HG03432 (cell line): ENCODE measurements at regions not wholly inside any gene's neighbourhood (a gene's known extent, or its start where the extent isn't known, plus 50 kb on each side); places are given as distances from the start of the nearest gene placed in this dataset.

Experiments
- ATAC-seq: cut with Tn5 transposase; IDR thresholded peaks from one replicate; pipeline ENCODE4 v1.9.1; 2021; ENCODE audit warnings: mild to moderate bottlenecking, moderate library complexity; ENCODE audit not compliant: unreplicated experiment

- ATAC-seq, result no peak
These were observed 437.9 kb downstream of the TCERG1L start for GRCh38 chr10:130873636-130874035.

- no peak for ATAC-seq
These were observed 436.4 kb downstream of the TCERG1L start for GRCh38 chr10:130875116-130875515.

GRCh38 chr10:130875897-130876472, 435.5 kb downstream of the TCERG1L start:
- no peak for ATAC-seq

- no peak for ATAC-seq
These were observed 434.4 kb downstream of the TCERG1L start for GRCh38 chr10:130877126-130877525.

- ATAC-seq, result no peak
These were observed 433.4 kb downstream of the TCERG1L start for GRCh38 chr10:130878131-130878530.

GRCh38 chr10:130882906-130883305, 428.6 kb downstream of the TCERG1L start:
- ATAC-seq, result no peak

GRCh38 chr10:130884456-130884855, 427.1 kb downstream of the TCERG1L start:
- ATAC-seq, result no peak

GRCh38 chr10:130885021-130885655, 426.4 kb downstream of the TCERG1L start:
- no peak for ATAC-seq

- no peak for ATAC-seq
These were observed 424.4 kb downstream of the TCERG1L start for GRCh38 chr10:130887170-130887569.

- ATAC-seq, result no peak
These were observed 423.0 kb downstream of the TCERG1L start for GRCh38 chr10:130888493-130888892.

GRCh38 chr10:130889240-130889639, 422.3 kb downstream of the TCERG1L start:
- ATAC-seq, result no peak

- ATAC-seq, result no peak
These were observed 421.7 kb downstream of the TCERG1L start for GRCh38 chr10:130889780-130890179.

GRCh38 chr10:130891066-130891465, 420.5 kb downstream of the TCERG1L start:
- no peak for ATAC-seq

GRCh38 chr10:130894471-130894870, 417.1 kb downstream of the TCERG1L start:
- ATAC-seq, result no peak

GRCh38 chr10:130895161-130895560, 416.4 kb downstream of the TCERG1L start:
- ATAC-seq, result no peak

GRCh38 chr10:130897815-130898214, 413.7 kb downstream of the TCERG1L start:
- ATAC-seq, result no peak

GRCh38 chr10:130898381-130898780, 413.1 kb downstream of the TCERG1L start:
- no peak for ATAC-seq

GRCh38 chr10:130899856-130900255, 411.7 kb downstream of the TCERG1L start:
- no peak for ATAC-seq

GRCh38 chr10:130900441-130901160, 410.9 kb downstream of the TCERG1L start:
- ATAC-seq, result no peak

GRCh38 chr10:130901311-130902165, 410.0 kb downstream of the TCERG1L start:
- ATAC-seq, result no peak

GRCh38 chr10:130902471-130902870, 409.1 kb downstream of the TCERG1L start:
- ATAC-seq, result no peak
